ENCODE measurements at regions not wholly inside any gene's neighbourhood (a gene's known extent, or its start where the extent isn't known, plus 50 kb on each side); places are given as distances from the start of the nearest gene placed in this dataset.

DNA sequence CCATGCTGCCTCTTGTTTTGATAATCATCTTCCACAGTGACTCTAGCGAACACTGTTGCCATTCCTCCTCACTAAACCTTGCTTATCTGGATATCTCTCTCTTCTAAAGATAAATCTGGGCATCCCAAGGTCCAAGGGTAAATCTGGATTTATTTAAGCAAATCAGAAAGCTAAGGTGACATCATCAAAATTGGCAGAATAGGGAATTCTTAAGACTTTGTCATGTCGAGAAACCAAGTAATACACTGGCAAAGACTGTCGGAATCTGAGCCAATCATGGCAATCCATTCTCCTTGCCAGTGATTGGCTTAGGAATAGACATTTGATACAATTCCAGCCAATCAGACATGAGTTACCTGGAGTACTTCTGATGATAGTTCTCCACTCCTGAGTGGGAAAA is 362.7 kb upstream of the PTGER4 start:
- Histone ChIP-seq H3K36me3 (ENCODE audit: control insufficient read depth, insufficient read depth, low read length) (no peaks in the 10 kb centered on the region), H3K9me3 (ENCODE audit: control insufficient read depth, low read length) (no peaks in the 10 kb centered on the region), H3K27me3 (ENCODE audit: control insufficient read depth, insufficient read depth, low read length) (no peaks in the 10 kb centered on the region), H3K9ac (no peak overlapping the region), H3K4me3 (ENCODE audit: low read depth, low read length) (no peak overlapping the region), H3K27ac (no peak overlapping the region), H2AFZ (no peak overlapping the region), H3K79me2 (no peaks in the 10 kb centered on the region), H3K4me2 (ENCODE audit: low read length) (no peak overlapping the region), H3K4me1 (no peaks in the 10 kb centered on the region)
- TF ChIP-seq, protein P1, sequence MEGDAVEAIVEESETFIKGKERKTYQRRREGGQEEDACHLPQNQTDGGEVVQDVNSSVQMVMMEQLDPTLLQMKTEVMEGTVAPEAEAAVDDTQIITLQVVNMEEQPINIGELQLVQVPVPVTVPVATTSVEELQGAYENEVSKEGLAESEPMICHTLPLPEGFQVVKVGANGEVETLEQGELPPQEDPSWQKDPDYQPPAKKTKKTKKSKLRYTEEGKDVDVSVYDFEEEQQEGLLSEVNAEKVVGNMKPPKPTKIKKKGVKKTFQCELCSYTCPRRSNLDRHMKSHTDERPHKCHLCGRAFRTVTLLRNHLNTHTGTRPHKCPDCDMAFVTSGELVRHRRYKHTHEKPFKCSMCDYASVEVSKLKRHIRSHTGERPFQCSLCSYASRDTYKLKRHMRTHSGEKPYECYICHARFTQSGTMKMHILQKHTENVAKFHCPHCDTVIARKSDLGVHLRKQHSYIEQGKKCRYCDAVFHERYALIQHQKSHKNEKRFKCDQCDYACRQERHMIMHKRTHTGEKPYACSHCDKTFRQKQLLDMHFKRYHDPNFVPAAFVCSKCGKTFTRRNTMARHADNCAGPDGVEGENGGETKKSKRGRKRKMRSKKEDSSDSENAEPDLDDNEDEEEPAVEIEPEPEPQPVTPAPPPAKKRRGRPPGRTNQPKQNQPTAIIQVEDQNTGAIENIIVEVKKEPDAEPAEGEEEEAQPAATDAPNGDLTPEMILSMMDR (IDR thresholded peaks at IDR 0.05), result no peak

DNA sequence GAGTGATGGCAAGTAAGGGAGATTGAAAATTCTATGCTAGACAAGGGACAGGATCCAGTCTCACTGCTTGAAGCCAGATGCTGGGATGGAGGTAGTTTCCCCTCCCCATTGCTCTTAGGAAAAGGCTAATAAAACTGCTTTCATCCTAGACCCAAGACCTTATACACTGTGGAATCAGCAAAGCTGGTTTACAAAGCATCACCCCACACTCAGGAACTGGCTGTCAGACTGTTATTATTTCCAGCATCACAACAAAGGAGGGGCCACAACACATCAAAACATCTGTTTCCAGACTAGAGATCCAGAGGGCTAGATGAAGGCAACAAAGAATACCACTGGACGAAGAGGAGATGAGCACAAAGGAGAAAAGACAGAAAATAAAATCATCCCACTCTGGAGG is 364.6 kb upstream of the PTGER4 start:
- Histone ChIP-seq H3K4me2 (ENCODE audit: low read length) (no peak overlapping the region), H3K9me3 (ENCODE audit: control insufficient read depth, low read length) (no peaks in the 10 kb centered on the region), H3K4me1 (no peaks in the 10 kb centered on the region), H3K9ac (no peak overlapping the region), H3K27ac (no peak overlapping the region), H3K4me3 (ENCODE audit: low read depth, low read length) (no peak overlapping the region), H3K27me3 (ENCODE audit: control insufficient read depth, insufficient read depth, low read length) (no peaks in the 10 kb centered on the region), H3K36me3 (ENCODE audit: control insufficient read depth, insufficient read depth, low read length) (no peaks in the 10 kb centered on the region), H2AFZ (no peak overlapping the region), H3K79me2 (no peaks in the 10 kb centered on the region)
- TF ChIP-seq, protein P1 (IDR thresholded peaks at IDR 0.05), result no peak

- H2AFZ ChIP-seq, result no peak overlapping the region
- H3K4me3 ChIP-seq (ENCODE audit: low read depth, low read length), result no peak overlapping the region
- no peak overlapping the region for H3K9ac ChIP-seq
- H3K27ac ChIP-seq, result no peak overlapping the region
- H3K4me1 ChIP-seq, result no peaks in the 10 kb centered on the region
- no peaks in the 10 kb centered on the region for H3K36me3 ChIP-seq (ENCODE audit: control insufficient read depth, insufficient read depth, low read length)
- H3K4me2 ChIP-seq (ENCODE audit: low read length), result no peak overlapping the region
- TF ChIP-seq, protein P1 (IDR thresholded peaks at IDR 0.05), result no peak
- no peaks in the 10 kb centered on the region for H3K9me3 ChIP-seq (ENCODE audit: control insufficient read depth, low read length)
- H3K27me3 ChIP-seq (ENCODE audit: control insufficient read depth, insufficient read depth, low read length), result no peaks in the 10 kb centered on the region
- no peaks in the 10 kb centered on the region for H3K79me2 ChIP-seq
Measured at GRCh38 chr5:40314275-40314674, 365.4 kb upstream of the PTGER4 start.

DNA sequence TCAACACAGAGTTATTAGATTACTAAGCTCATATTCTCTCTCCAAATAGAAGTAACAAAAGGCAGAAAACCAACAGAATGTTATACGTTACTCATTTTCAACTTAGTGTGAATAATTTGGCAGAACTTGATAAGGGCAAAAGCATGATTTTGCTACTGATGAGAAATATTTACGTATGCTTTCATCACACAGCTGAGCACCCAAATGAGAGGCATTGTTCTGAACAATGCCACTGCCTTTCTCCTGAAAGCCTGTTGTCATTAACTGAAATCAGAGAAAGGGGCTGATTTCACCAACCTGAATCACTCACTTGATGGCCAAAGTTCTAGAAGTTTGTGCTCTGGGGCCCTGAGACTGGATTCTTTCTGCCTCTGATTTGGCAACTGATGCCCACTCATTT is 367.5 kb upstream of the PTGER4 start:
- Histone ChIP-seq H3K79me2 (no peaks in the 10 kb centered on the region), H3K27ac (no peak overlapping the region), H3K36me3 (ENCODE audit: control insufficient read depth, insufficient read depth, low read length) (no peaks in the 10 kb centered on the region), H3K4me2 (ENCODE audit: low read length) (no peak overlapping the region), H3K4me1 (no peaks in the 10 kb centered on the region), H2AFZ (no peak overlapping the region), H3K9me3 (ENCODE audit: control insufficient read depth, low read length) (no peaks in the 10 kb centered on the region), H3K4me3 (ENCODE audit: low read depth, low read length) (no peak overlapping the region), H3K27me3 (ENCODE audit: control insufficient read depth, insufficient read depth, low read length) (no peaks in the 10 kb centered on the region), H3K9ac (no peak overlapping the region)
- TF ChIP-seq, protein P1 (IDR thresholded peaks at IDR 0.05), result no peak

GRCh38 chr5:40309851-40310250 is 369.9 kb upstream of the PTGER4 start:
- Histone ChIP-seq H3K27ac (no peak overlapping the region), H3K9ac (no peak overlapping the region), H3K4me3 (ENCODE audit: low read depth, low read length) (no peak overlapping the region), H3K79me2 (no peaks in the 10 kb centered on the region), H3K36me3 (ENCODE audit: control insufficient read depth, insufficient read depth, low read length) (no peaks in the 10 kb centered on the region), H3K4me2 (ENCODE audit: low read length) (no peak overlapping the region), H2AFZ (no peak overlapping the region), H3K9me3 (ENCODE audit: control insufficient read depth, low read length) (no peaks in the 10 kb centered on the region), H3K4me1 (no peaks in the 10 kb centered on the region), H3K27me3 (ENCODE audit: control insufficient read depth, insufficient read depth, low read length) (no peaks in the 10 kb centered on the region)
- TF ChIP-seq, protein P1 (IDR thresholded peaks at IDR 0.05), result no peak
